HepG2 (cell line): ENCODE measurements at regions not wholly inside any gene's neighbourhood (a gene's known extent, or its start where the extent isn't known, plus 50 kb on each side); places are given as distances from the start of the nearest gene placed in this dataset.

Source experiments
- ARHGAP35 ChIP-seq: sonication (generic); formaldehyde crosslinking; IDR thresholded peaks from 2 replicates; pipeline ENCODE4 v1.9.0; 2022; ENCODE audit warnings: mild to moderate bottlenecking, inconsistent platforms, moderate library complexity, missing genetic modification reagents, borderline replicate concordance
- CHD2 ChIP-seq: IDR thresholded peaks from 2 replicates; pipeline ENCODE4 v1.6.1; 2011; ENCODE audit warnings: low read depth, low read length, improper control_type of control experiment
- GLMP ChIP-seq: sonication (generic); formaldehyde crosslinking; IDR thresholded peaks from 2 replicates; pipeline ENCODE4 v1.9.0; 2021; ENCODE audit warnings: missing genetic modification reagents, mild to moderate bottlenecking, borderline replicate concordance
- HHEX ChIP-seq: IDR thresholded peaks from 2 replicates; pipeline ENCODE4 v1.6.1; 2016; ENCODE audit warnings: control low read depth
- PHF20 ChIP-seq: sonication (generic); formaldehyde crosslinking; IDR thresholded peaks from 2 replicates; pipeline ENCODE4 v1.5.0; 2020; ENCODE audit warnings: mild to moderate bottlenecking, missing genetic modification reagents
- SMAD9 ChIP-seq: sonication (generic); formaldehyde crosslinking; IDR thresholded peaks from 2 replicates; pipeline ENCODE4 v1.5.1; 2020; ENCODE audit warnings: mild to moderate bottlenecking, missing genetic modification reagents
- UBTF ChIP-seq: sonication (generic); formaldehyde crosslinking; IDR thresholded peaks from 2 replicates; pipeline ENCODE4 v1.4.0; 2020; ENCODE audit warnings: mild to moderate bottlenecking, missing genetic modification reagents
- WIZ ChIP-seq: sonication (generic); formaldehyde crosslinking; IDR thresholded peaks from 2 replicates; pipeline ENCODE4 v1.5.1; 2020; ENCODE audit warnings: mild to moderate bottlenecking, missing genetic modification reagents
- ZBTB2 ChIP-seq: sonication (generic); formaldehyde crosslinking; IDR thresholded peaks from 2 replicates; pipeline ENCODE4 v1.8.0; 2022; ENCODE audit warnings: low read depth, missing genetic modification reagents
- ZFAT ChIP-seq: sonication (generic); formaldehyde crosslinking; conservative IDR thresholded peaks from 2 replicates; pipeline ENCODE4 v1.8.1; 2023; ENCODE audit warnings: missing genetic modification reagents, inconsistent platforms
- ZFP62 ChIP-seq: sonication (generic); formaldehyde crosslinking; IDR thresholded peaks from 2 replicates; pipeline ENCODE4 v1.4.0; 2020; ENCODE audit warnings: missing genetic modification reagents
- ZNF20 ChIP-seq: sonication (generic); formaldehyde crosslinking; IDR thresholded peaks from 2 replicates; pipeline ENCODE4 v1.4.0; 2020; ENCODE audit warnings: mild to moderate bottlenecking, moderate library complexity, missing genetic modification reagents
- ZNF605 ChIP-seq: sonication (generic); formaldehyde crosslinking; IDR thresholded peaks from 2 replicates; pipeline ENCODE4 v1.8.0; 2022; ENCODE audit warnings: mild to moderate bottlenecking, missing genetic modification reagents
- ZNF75D ChIP-seq: sonication (generic); formaldehyde crosslinking; IDR thresholded peaks from 2 replicates; pipeline ENCODE4 v1.8.1; 2023; ENCODE audit warnings: missing genetic modification reagents, mild to moderate bottlenecking, borderline replicate concordance
- ZNF777 ChIP-seq: sonication (generic); formaldehyde crosslinking; IDR thresholded peaks from 2 replicates; pipeline ENCODE4 v1.4.0; 2020; ENCODE audit warnings: missing genetic modification reagents
- TF ChIP-seq, protein P1 (sequence below): sonication (generic); formaldehyde crosslinking; IDR thresholded peaks from 2 replicates; pipeline ENCODE4 v1.4.0; 2020; ENCODE audit warnings: mild to moderate bottlenecking, missing genetic modification reagents

DNA sequence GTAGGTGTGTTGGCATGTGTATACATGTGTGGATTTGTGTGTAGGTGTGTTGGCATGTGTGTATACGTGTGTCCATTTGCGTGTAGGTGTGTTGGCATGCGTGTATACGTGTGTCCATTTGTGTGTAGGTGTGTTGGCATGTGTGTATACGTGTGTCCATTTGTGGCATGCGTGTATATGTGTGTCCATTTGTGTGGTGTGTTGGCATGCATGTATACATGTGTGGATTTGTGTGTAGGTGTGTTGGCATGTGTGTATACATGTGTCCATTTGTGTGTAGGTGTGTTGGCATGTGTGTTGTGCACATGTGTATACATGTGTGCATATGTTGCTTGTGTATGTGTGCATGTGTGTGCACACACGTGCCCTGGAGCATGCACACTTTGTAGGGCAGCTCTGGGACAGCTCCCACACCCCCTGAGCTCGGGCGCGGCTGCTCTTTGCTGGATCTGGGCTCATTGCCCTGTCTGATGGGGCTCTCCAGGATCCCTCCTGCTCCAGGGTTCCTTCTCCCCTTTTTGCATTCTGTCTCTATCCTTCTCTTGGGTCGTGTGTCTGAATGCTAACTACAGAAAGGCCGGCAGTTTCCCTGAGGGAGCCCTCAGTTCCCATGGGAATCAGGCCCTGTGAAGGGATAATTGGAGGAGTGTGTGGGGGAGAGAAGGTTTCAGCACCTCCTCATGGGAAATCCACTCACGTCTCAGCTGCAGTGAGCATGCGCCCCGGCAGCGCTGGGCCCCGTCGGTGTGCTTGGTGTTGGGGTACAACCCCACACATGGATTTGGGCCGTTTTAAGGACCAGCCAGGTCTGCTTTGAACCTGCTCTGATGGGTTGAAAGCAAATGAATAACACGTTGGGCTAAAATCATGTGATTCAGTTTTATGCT, 102.0 kb downstream of the ERMARD start (continued):
- no peak for TF ChIP-seq UBTF (CRISPR knock-in tag)
- TF ChIP-seq SMAD9: no peak
- no peak for TF ChIP-seq ZNF605 (CRISPR knock-in tag)
- TF ChIP-seq HHEX: no peak
- no peak for TF ChIP-seq WIZ
- TF ChIP-seq ZNF75D: no peak
- TF ChIP-seq GLMP (CRISPR knock-in tag): no peak
- TF ChIP-seq CHD2: no peak
- no peak for TF ChIP-seq ZFP62 (CRISPR knock-in tag)
- no peak for TF ChIP-seq ZFAT
- no peak for TF ChIP-seq ZNF20 (CRISPR knock-in tag)
- 0 out of 2 replicates have a peak, but pooled peaks have one; percentile 24 for TF ChIP-seq ZBTB2 (CRISPR knock-in tag)
- TF ChIP-seq, protein P1, sequence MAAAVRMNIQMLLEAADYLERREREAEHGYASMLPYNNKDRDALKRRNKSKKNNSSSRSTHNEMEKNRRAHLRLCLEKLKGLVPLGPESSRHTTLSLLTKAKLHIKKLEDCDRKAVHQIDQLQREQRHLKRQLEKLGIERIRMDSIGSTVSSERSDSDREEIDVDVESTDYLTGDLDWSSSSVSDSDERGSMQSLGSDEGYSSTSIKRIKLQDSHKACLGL (CRISPR knock-in tag): no peak
- no peak for TF ChIP-seq PHF20
- TF ChIP-seq ARHGAP35 (CRISPR knock-in tag): no peak
- TF ChIP-seq ZNF777 (CRISPR knock-in tag): no peak
